Gastroesophageal sphincter (tissue), 4 donors: ENCODE measurements at regions not wholly inside any gene's neighbourhood (a gene's known extent, or its start where the extent isn't known, plus 50 kb on each side); places are given as distances from the start of the nearest gene placed in this dataset.

ENCODE experiments used
- ATAC-seq: fragments of 150-250 bp; one replicate; pipeline ENCODE4 v1.9.1; 2016; ENCODE audit warnings: mild to moderate bottlenecking, moderate library complexity
- H3K27ac ChIP-seq, 4 donors: fragments of 200-600 bp; sonication (generic) in 3 of 4; 1 replicate in 3 of 4; 2 replicates in 1 of 4; pipeline ENCODE4 v1.5.1; 2016 to 2019
- H3K27me3 ChIP-seq: fragments of 200-600 bp; sonication (generic); one replicate; pipeline ENCODE4 v1.5.1; 2019
- H3K36me3 ChIP-seq, 2 donors: fragments of 200-600 bp; sonication (generic); one replicate each; pipeline ENCODE4 v1.5.1; 2019; ENCODE audit warnings: control low read depth in 1 of 2
- H3K4me1 ChIP-seq, 3 donors: fragments of 200-600 bp; sonication (generic); 1 replicate in 2 of 3; 2 replicates in 1 of 3; pipeline ENCODE4 v1.5.1; 2016 to 2019; ENCODE audit warnings: control low read depth in 2 of 3
- H3K4me3 ChIP-seq, 2 donors: fragments of 200-600 bp; sonication (generic); one replicate each; pipeline ENCODE4 v1.5.1; 2019; ENCODE audit warnings: mild to moderate bottlenecking in 1 of 2, moderate library complexity in 1 of 2
- H3K9me3 ChIP-seq, 3 donors: fragments of 200-600 bp; sonication (generic); one replicate each; pipeline ENCODE4 v1.5.1; 2017 to 2019; ENCODE audit warnings: control low read depth in 2 of 3
- EP300 ChIP-seq: sonication (generic); formaldehyde crosslinking; IDR thresholded peaks from one replicate; pipeline ENCODE4 v1.6.1; 2017; ENCODE audit warnings: antibody characterized with exemption, mild to moderate bottlenecking
- POLR2A ChIP-seq, 2 donors: fragments of 450-650 bp; IDR thresholded peaks; one replicate each; pipeline ENCODE4 v1.6.1; 2017; ENCODE audit warnings: antibody characterized with exemption in 2 of 2, mild to moderate bottlenecking in 2 of 2, moderate library complexity in 1 of 2
- POLR2AphosphoS5 ChIP-seq: sonication (generic); formaldehyde crosslinking; IDR thresholded peaks from one replicate; pipeline ENCODE4 v1.6.1; 2017; ENCODE audit warnings: antibody characterized with exemption
- WGBS, 2 donors: methylation state at CpG; one replicate each; pipeline ENCODE4 v1.1.5; 2018; ENCODE audit warnings: low coverage in 1 of 2; 5-methylcytosine and 5-hydroxymethylcytosine counted together
- TF ChIP-seq, protein P1 (sequence below), 4 experiments: fragments of 200-600 bp in 2 of 4; fragments of 450-650 bp in 2 of 4; sonication (generic) in 1 of 4; IDR thresholded peaks; one replicate each; pipeline ENCODE4 v1.5.1; 2017 to 2019; ENCODE audit warnings: antibody characterized with exemption in 4 of 4, mild to moderate bottlenecking in 2 of 4, moderate library complexity in 2 of 4

DNA sequence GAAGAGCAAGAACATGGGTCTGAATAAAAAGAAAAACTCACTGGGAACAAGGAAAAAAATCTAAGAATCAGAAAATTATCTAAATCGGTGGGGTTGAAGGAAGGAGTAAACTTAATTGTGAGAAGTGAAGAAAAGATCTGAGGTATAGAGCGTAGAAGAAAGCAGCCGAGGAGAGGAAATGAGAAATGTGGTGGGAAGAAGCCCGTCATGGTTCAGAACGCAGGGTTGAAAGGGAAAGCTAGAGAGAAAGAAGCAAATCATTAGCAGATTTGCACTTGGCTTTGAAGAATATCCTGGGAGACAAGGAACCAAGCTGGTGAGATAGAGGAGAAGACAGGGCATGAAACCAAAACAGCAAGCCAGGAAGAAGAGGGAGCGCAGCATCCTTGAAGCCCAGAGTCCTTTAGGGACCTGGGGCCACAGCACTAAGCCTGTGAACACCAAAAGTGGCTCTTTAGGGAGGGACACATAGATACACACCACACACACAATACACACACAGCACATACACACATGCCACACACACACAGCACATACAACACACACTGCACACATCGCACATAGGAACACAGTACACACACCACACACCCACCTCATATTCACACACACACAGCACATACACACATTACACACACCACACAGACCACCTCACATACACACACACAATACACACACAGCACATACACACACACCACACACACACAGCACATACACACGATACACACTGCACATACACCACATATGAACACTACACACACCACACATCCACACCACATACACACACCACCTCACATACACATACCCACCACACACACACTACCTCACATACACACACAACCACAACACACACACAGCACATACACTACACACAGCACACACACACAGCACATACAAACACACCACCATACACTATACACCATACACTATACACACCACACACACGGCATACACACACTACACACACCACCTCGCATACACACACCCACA, 274.6 kb downstream of the ETAA1 start:
- H3K36me3 ChIP-seq: no peaks in the 10 kb centered on the region
- peaks cover 5 to 27% (median 9%) of the 10 kb centered on the region in 3 donors for H3K4me1 ChIP-seq
- TF ChIP-seq POLR2A (IDR thresholded peaks at IDR 0.05) (no peak), EP300 (no peak), POLR2AphosphoS5 (no peak)
- TF ChIP-seq, protein P1, sequence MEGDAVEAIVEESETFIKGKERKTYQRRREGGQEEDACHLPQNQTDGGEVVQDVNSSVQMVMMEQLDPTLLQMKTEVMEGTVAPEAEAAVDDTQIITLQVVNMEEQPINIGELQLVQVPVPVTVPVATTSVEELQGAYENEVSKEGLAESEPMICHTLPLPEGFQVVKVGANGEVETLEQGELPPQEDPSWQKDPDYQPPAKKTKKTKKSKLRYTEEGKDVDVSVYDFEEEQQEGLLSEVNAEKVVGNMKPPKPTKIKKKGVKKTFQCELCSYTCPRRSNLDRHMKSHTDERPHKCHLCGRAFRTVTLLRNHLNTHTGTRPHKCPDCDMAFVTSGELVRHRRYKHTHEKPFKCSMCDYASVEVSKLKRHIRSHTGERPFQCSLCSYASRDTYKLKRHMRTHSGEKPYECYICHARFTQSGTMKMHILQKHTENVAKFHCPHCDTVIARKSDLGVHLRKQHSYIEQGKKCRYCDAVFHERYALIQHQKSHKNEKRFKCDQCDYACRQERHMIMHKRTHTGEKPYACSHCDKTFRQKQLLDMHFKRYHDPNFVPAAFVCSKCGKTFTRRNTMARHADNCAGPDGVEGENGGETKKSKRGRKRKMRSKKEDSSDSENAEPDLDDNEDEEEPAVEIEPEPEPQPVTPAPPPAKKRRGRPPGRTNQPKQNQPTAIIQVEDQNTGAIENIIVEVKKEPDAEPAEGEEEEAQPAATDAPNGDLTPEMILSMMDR (IDR thresholded peaks at IDR 0.05): no peak
- H3K27ac ChIP-seq: no peak overlapping the region
- H3K27me3 ChIP-seq: no peaks in the 10 kb centered on the region
- H3K4me3 ChIP-seq: no peak overlapping the region
- ATAC-seq: no peak
- no peaks in the 10 kb centered on the region for H3K9me3 ChIP-seq
- 79 to 86% methylated on average over 8 to 10 of the region's 10 CpGs for WGBS, 2 donors

- no peak overlapping the region for H3K4me3 ChIP-seq
- WGBS, 2 donors: 49 to 85% methylated on average over 2 to 4 of the region's 4 CpGs
- no peak for ATAC-seq
- H3K4me1 ChIP-seq: no peaks in the 10 kb centered on the region
- TF ChIP-seq POLR2AphosphoS5: no peak
- TF ChIP-seq POLR2A (IDR thresholded peaks at IDR 0.05): no peak
- TF ChIP-seq, protein P1 (IDR thresholded peaks at IDR 0.05): no peak
- no peak for TF ChIP-seq EP300
- no peaks in the 10 kb centered on the region for H3K27me3 ChIP-seq
- H3K9me3 ChIP-seq: no peaks in the 10 kb centered on the region
- no peak overlapping the region for H3K27ac ChIP-seq
- H3K36me3 ChIP-seq: no peaks in the 10 kb centered on the region
Observed at GRCh38 chr2:67674668-67675067, 277.5 kb downstream of the ETAA1 start.

DNA sequence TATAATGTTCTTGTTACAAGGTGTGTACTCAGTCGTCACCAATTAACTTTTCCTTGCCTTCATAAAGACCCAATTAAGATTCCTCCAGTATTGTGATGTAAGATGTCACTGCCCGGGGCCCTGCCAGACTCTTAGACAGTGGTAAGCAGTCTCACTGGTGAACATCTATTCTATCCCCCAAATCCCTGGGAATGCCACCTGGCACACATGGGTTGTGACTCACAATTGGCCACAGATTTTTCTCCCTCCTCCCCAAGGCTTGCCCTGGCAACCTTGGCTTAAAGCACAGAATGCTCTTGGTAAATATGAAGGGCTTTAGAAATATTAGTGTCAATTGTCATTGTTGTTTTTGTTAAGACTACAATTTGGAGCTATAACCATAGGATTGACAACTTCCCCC, 287.9 kb downstream of the ETAA1 start:
- Histone ChIP-seq H3K4me3 (no peak overlapping the region), H3K27ac (no peak overlapping the region), H3K4me1 (no peaks in the 10 kb centered on the region), H3K27me3 (no peaks in the 10 kb centered on the region), H3K9me3 (no peaks in the 10 kb centered on the region), H3K36me3 (no peaks in the 10 kb centered on the region)
- no peak for ATAC-seq
- 75 to 80% methylated on average over 2 of the region's 2 CpGs for WGBS, 2 donors
- TF ChIP-seq EP300: no peak
- no peak for TF ChIP-seq POLR2AphosphoS5
- TF ChIP-seq POLR2A (IDR thresholded peaks at IDR 0.05): no peak
- TF ChIP-seq, protein P1 (IDR thresholded peaks at IDR 0.05): no peak

DNA sequence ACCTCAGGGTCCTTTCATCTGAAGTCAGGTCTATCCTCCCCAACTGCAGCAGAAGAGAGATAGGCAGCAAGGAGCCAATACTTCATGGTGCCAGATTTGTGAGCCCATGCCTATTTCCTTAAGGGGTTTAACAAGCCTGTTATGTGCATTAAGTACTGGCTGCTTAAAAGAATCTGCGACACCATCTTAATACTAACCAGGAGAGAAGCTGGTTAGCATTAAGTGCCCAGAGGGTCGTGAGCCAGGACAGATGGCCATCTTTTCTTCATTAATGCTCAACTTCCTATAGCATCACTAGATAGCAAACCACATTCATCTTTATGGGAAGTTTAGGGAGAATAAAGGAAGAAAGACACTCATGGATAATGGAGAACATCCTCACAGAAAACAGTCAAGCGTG, 289.1 kb downstream of the ETAA1 start:
- Histone ChIP-seq H3K4me1 (no peaks in the 10 kb centered on the region), H3K4me3 (no peak overlapping the region), H3K36me3 (no peaks in the 10 kb centered on the region), H3K27me3 (no peaks in the 10 kb centered on the region), H3K9me3 (no peaks in the 10 kb centered on the region), H3K27ac (no peak overlapping the region)
- 75 to 100% methylated on average over 2 of the region's 3 CpGs for WGBS, 2 donors
- no peak for ATAC-seq
- TF ChIP-seq, protein P1 (IDR thresholded peaks at IDR 0.05): no peak
- TF ChIP-seq EP300: no peak
- no peak for TF ChIP-seq POLR2A (IDR thresholded peaks at IDR 0.05)
- TF ChIP-seq POLR2AphosphoS5: no peak

- H3K27me3 ChIP-seq: no peaks in the 10 kb centered on the region
- no peak overlapping the region for H3K27ac ChIP-seq
- TF ChIP-seq EP300 (no peak), POLR2AphosphoS5 (no peak), POLR2A (IDR thresholded peaks at IDR 0.05) (no peak)
- TF ChIP-seq, protein P1 (IDR thresholded peaks at IDR 0.05): no peak
- ATAC-seq: no peak
- no peaks in the 10 kb centered on the region for H3K4me1 ChIP-seq
- no peaks in the 10 kb centered on the region for H3K36me3 ChIP-seq
- WGBS, 2 donors: 61 to 66% methylated on average over 3 of the region's 3 CpGs
- no peaks in the 10 kb centered on the region for H3K9me3 ChIP-seq
- H3K4me3 ChIP-seq: no peak overlapping the region
Observed at GRCh38 chr2:67689186-67689585, 292.1 kb downstream of the ETAA1 start.
